Epithelial cell of esophagus (primary cell): ENCODE measurements at regions not wholly inside any gene's neighbourhood (a gene's known extent, or its start where the extent isn't known, plus 50 kb on each side); places are given as distances from the start of the nearest gene placed in this dataset.

Experiments
- DNase-seq: peaks from one replicate; pipeline ENCODE4 v3.0.0; 2010; ENCODE audit warnings: low read depth
- H3K4me3 ChIP-seq: 2 replicates; pipeline ENCODE4 v1.5.1; 2011; ENCODE audit warnings: mild to moderate bottlenecking, low read length, control low read depth
- CTCF ChIP-seq: IDR thresholded peaks from 2 replicates; pipeline ENCODE4 v1.5.1; 2011; ENCODE audit warnings: low read depth, mild to moderate bottlenecking, low read length, control low read depth, inconsistent platforms; ENCODE audit not compliant: insufficient read depth; ENCODE audit errors: missing control alignments

- TF ChIP-seq CTCF: no peak
- H3K4me3 ChIP-seq: no peak overlapping the region
- DNase-seq: no peak
Observed at GRCh38 chr2:147351784-147352183, 493.0 kb upstream of the ACVR2A start.

GRCh38 chr2:147348931-147349555 is 495.8 kb upstream of the ACVR2A start:
- TF ChIP-seq CTCF: no peak
- DNase-seq: no peak

GRCh38 chr2:147346142-147346541 is 498.7 kb upstream of the ACVR2A start:
- TF ChIP-seq CTCF: no peak
- no peak overlapping the region for H3K4me3 ChIP-seq
- peak; percentile 29 for DNase-seq

More at GRCh38 chr2:147348931-147349555, 495.8 kb upstream of the ACVR2A start:
- H3K4me3 ChIP-seq: no peak overlapping the region

GRCh38 chr2:147345246-147345645 is 499.6 kb upstream of the ACVR2A start:
- no peak for TF ChIP-seq CTCF
- peak; percentile 66 for DNase-seq
- H3K4me3 ChIP-seq: no peak overlapping the region

GRCh38 chr2:147342329-147342728 is 502.5 kb upstream of the ACVR2A start:
- no peak overlapping the region for H3K4me3 ChIP-seq
- no peak for DNase-seq
- TF ChIP-seq CTCF: no peak

GRCh38 chr2:147331790-147332419 is 512.9 kb upstream of the ACVR2A start:
- TF ChIP-seq CTCF: peak; percentile 75
- no peak overlapping the region for H3K4me3 ChIP-seq
- DNase-seq: peak; percentile 63

- H3K4me3 ChIP-seq: no peak overlapping the region
- TF ChIP-seq CTCF: no peak
- no peak for DNase-seq
Observed at GRCh38 chr2:147330925-147331324, 513.9 kb upstream of the ACVR2A start.
